ENCODE measurements at regions not wholly inside any gene's neighbourhood (a gene's known extent, or its start where the extent isn't known, plus 50 kb on each side); places are given as distances from the start of the nearest gene placed in this dataset.

DNA sequence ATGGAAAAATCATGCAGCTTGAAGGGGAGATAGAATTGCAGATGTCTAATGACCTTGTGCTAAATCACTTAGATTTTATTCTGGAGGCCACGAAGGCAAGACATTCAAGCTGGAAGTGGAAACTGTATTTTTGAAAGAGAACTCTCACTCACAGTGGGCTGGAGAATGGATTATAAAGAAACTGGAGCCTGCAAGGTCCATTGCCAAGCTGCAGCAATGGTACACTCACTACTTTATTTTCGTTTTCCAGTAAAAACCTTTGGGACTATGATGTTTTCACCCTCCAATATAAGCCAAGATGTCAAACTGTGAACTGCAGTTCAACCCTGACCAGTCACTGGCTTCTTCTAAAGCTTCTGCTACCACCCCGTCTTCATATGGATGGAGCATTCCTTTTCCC, 62.0 kb downstream of the SKIDA1 start:
- Histone ChIP-seq H3K9me3 (ENCODE audit: insufficient read depth, low read depth) (no peaks in the 10 kb centered on the region), H3K9me2 (ENCODE audit: insufficient read depth) (no peaks in the 10 kb centered on the region), H3K36me3 (ENCODE audit: low read depth) (no peaks in the 10 kb centered on the region), H4K20me1 (ENCODE audit: insufficient read depth) (no peaks in the 10 kb centered on the region), H2AFZ (no peak overlapping the region), H3K4me1 (replicated peaks; ENCODE audit: insufficient read depth) (no peaks in the 10 kb centered on the region), H3K4me2 (no peak overlapping the region), H3F3A (ENCODE audit: insufficient read depth, low read depth) (no peaks in the 10 kb centered on the region), H3K79me2 (ENCODE audit: low read depth) (no peaks in the 10 kb centered on the region), H3K27ac (no peak overlapping the region), H3K27me3 (ENCODE audit: insufficient read depth, low read depth) (no peaks in the 10 kb centered on the region), H3K4me3 (no peak overlapping the region)
- no peak for TF ChIP-seq EZH2 (IDR thresholded peaks at IDR 0.05; ENCODE audit: low read depth)
- TF ChIP-seq, protein P1, sequence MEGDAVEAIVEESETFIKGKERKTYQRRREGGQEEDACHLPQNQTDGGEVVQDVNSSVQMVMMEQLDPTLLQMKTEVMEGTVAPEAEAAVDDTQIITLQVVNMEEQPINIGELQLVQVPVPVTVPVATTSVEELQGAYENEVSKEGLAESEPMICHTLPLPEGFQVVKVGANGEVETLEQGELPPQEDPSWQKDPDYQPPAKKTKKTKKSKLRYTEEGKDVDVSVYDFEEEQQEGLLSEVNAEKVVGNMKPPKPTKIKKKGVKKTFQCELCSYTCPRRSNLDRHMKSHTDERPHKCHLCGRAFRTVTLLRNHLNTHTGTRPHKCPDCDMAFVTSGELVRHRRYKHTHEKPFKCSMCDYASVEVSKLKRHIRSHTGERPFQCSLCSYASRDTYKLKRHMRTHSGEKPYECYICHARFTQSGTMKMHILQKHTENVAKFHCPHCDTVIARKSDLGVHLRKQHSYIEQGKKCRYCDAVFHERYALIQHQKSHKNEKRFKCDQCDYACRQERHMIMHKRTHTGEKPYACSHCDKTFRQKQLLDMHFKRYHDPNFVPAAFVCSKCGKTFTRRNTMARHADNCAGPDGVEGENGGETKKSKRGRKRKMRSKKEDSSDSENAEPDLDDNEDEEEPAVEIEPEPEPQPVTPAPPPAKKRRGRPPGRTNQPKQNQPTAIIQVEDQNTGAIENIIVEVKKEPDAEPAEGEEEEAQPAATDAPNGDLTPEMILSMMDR (conservative IDR thresholded peaks at IDR 0.05): no peak
- DNase-seq: no peak
- intact Hi-C loops (cut with micrococcal nuclease; ENCODE audit: unreplicated experiment): no loop called here
- BruUV-seq (replicated peaks): no TSS peak
- ChIA-PET POLR2A (ENCODE audit: unreplicated experiment) (no interaction called here), CTCF (no interaction called here)

GRCh38 chr10:21458126-21458871, 67.2 kb downstream of the SKIDA1 start:
- no peak overlapping the region for H2AFZ ChIP-seq
- H3K4me3 ChIP-seq: no peak overlapping the region
- DNase-seq: no peak
- H4K20me1 ChIP-seq (ENCODE audit: insufficient read depth): no peaks in the 10 kb centered on the region
- BruUV-seq (replicated peaks): no TSS peak
- no peaks in the 10 kb centered on the region for H3K9me2 ChIP-seq (ENCODE audit: insufficient read depth)
- H3K4me1 ChIP-seq (replicated peaks; ENCODE audit: insufficient read depth): no peaks in the 10 kb centered on the region
- ChIA-PET CTCF (interaction anchor here (0.6 kb wide), 1 partner anchor 179 kb away, joined by 3 read pairs; no protein-coding TSS in a partner anchor), POLR2A (ENCODE audit: unreplicated experiment) (interaction anchor here (0.6 kb wide), 1 partner anchor 161 kb away, joined by 6 read pairs; no protein-coding TSS in a partner anchor)
- no peaks in the 10 kb centered on the region for H3K79me2 ChIP-seq (ENCODE audit: low read depth)
- H3K9me3 ChIP-seq (ENCODE audit: insufficient read depth, low read depth): no peaks in the 10 kb centered on the region
- intact Hi-C loops (cut with micrococcal nuclease; ENCODE audit: unreplicated experiment): no loop called here
- TF ChIP-seq, protein P1 (conservative IDR thresholded peaks at IDR 0.05): no peak
- TF ChIP-seq EZH2 (IDR thresholded peaks at IDR 0.05; ENCODE audit: low read depth): no peak
- no peak overlapping the region for H3K27ac ChIP-seq
- H3K27me3 ChIP-seq (ENCODE audit: insufficient read depth, low read depth): no peaks in the 10 kb centered on the region
- H3F3A ChIP-seq (ENCODE audit: insufficient read depth, low read depth): no peaks in the 10 kb centered on the region
- H3K4me2 ChIP-seq: no peak overlapping the region
- H3K36me3 ChIP-seq (ENCODE audit: low read depth): no peaks in the 10 kb centered on the region

- CTCF ChIA-PET: no interaction called here
- intact Hi-C loops (cut with micrococcal nuclease; ENCODE audit: unreplicated experiment): no loop called here
Observed at GRCh38 chr10:21456160-21456559, 69.3 kb downstream of the SKIDA1 start.

More at GRCh38 chr10:21456160-21456559, 69.3 kb downstream of the SKIDA1 start:
- Histone ChIP-seq H3K9me2 (ENCODE audit: insufficient read depth) (no peaks in the 10 kb centered on the region), H2AFZ (no peak overlapping the region), H3K4me1 (replicated peaks; ENCODE audit: insufficient read depth) (no peaks in the 10 kb centered on the region), H3K27me3 (ENCODE audit: insufficient read depth, low read depth) (no peaks in the 10 kb centered on the region), H3K27ac (no peak overlapping the region), H3K36me3 (ENCODE audit: low read depth) (no peaks in the 10 kb centered on the region), H3K9me3 (ENCODE audit: insufficient read depth, low read depth) (no peaks in the 10 kb centered on the region), H3K79me2 (ENCODE audit: low read depth) (no peaks in the 10 kb centered on the region), H4K20me1 (ENCODE audit: insufficient read depth) (no peaks in the 10 kb centered on the region), H3K4me3 (no peak overlapping the region), H3F3A (ENCODE audit: insufficient read depth, low read depth) (no peaks in the 10 kb centered on the region), H3K4me2 (no peak overlapping the region)
- POLR2A ChIA-PET (ENCODE audit: unreplicated experiment): no interaction called here
- TF ChIP-seq, protein P1 (conservative IDR thresholded peaks at IDR 0.05): no peak
- no peak for TF ChIP-seq EZH2 (IDR thresholded peaks at IDR 0.05; ENCODE audit: low read depth)
- DNase-seq: no peak
- no TSS peak for BruUV-seq (replicated peaks)
